Chondrocyte (in vitro differentiated cells): ENCODE measurements at regions not wholly inside any gene's neighbourhood (a gene's known extent, or its start where the extent isn't known, plus 50 kb on each side); places are given as distances from the start of the nearest gene placed in this dataset.
"Not testable (repeated sequence)": the region's sequence is repeated elsewhere in the genome, so short reads cannot be mapped to it uniquely, and the experiment has no call there.

Experiments
- DNase-seq: peaks from one replicate; pipeline ENCODE4 v3.0.0; 2021; ENCODE audit warnings: mixed read lengths, low spot score
- H3K27ac Mint-ChIP-seq: one replicate; pipeline ENCODE4 v1.8.0; 2021; ENCODE audit warnings: mild to moderate bottlenecking, moderate library complexity, mixed read lengths; ENCODE audit not compliant: unreplicated experiment
- H3K27me3 Mint-ChIP-seq: 2 replicates; pipeline ENCODE4 v1.8.0; 2021; ENCODE audit warnings: low read depth, mixed read lengths
- H3K36me3 Mint-ChIP-seq: 2 replicates; pipeline ENCODE4 v1.8.0; 2021; ENCODE audit warnings: low read depth, mixed read lengths
- H3K4me1 Mint-ChIP-seq: 2 replicates; pipeline ENCODE4 v1.8.0; 2021; ENCODE audit warnings: low read depth, mild to moderate bottlenecking, mixed read lengths
- H3K4me3 Mint-ChIP-seq: one replicate; pipeline ENCODE4 v1.8.0; 2021; ENCODE audit warnings: mild to moderate bottlenecking, moderate library complexity, mixed read lengths; ENCODE audit not compliant: unreplicated experiment
- H3K9me3 Mint-ChIP-seq: 2 replicates; pipeline ENCODE4 v1.8.0; 2021; ENCODE audit warnings: low read depth, mixed read lengths
- CTCF ChIP-seq: fragments of 200-600 bp; sonication (generic); IDR thresholded peaks from 2 replicates; pipeline ENCODE4 v1.5.0; 2021; ENCODE audit warnings: antibody characterized with exemption, mild to moderate bottlenecking, moderate library complexity

- Mint-ChIP-seq H3K4me3 (no peak overlapping the region), H3K27ac (no peak overlapping the region), H3K4me1 (no peaks in the 10 kb centered on the region), H3K9me3 (no peaks in the 10 kb centered on the region), H3K27me3 (peaks cover 7% of the 10 kb centered on the region), H3K36me3 (no peaks in the 10 kb centered on the region)
- TF ChIP-seq CTCF: no peak
- DNase-seq: no peak
Measured at GRCh38 chr9:19630760-19631159, 158.1 kb downstream of the SLC24A2 start.

- DNase-seq: no peak
- H3K4me3 Mint-ChIP-seq: no peak overlapping the region
- no peaks in the 10 kb centered on the region for H3K36me3 Mint-ChIP-seq
- H3K9me3 Mint-ChIP-seq: no peaks in the 10 kb centered on the region
- no peak overlapping the region for H3K27ac Mint-ChIP-seq
- no peaks in the 10 kb centered on the region for H3K4me1 Mint-ChIP-seq
- TF ChIP-seq CTCF: no peak
- peaks cover 7% of the 10 kb centered on the region for H3K27me3 Mint-ChIP-seq
Measured at GRCh38 chr9:19629488-19629887, 159.3 kb downstream of the SLC24A2 start.

GRCh38 chr9:19625426-19625825, 163.4 kb downstream of the SLC24A2 start:
- DNase-seq, H3K36me3 Mint-ChIP-seq, H3K4me1 Mint-ChIP-seq, H3K4me3 Mint-ChIP-seq, H3K27me3 Mint-ChIP-seq, H3K9me3 Mint-ChIP-seq, H3K27ac Mint-ChIP-seq: not testable (repeated sequence)

- H3K9me3 Mint-ChIP-seq: no peaks in the 10 kb centered on the region
- no peaks in the 10 kb centered on the region for H3K36me3 Mint-ChIP-seq
- H3K4me3 Mint-ChIP-seq: no peak overlapping the region
- no peak overlapping the region for H3K27ac Mint-ChIP-seq
- no peak for DNase-seq
- TF ChIP-seq CTCF: no peak
- H3K27me3 Mint-ChIP-seq: peaks cover 10% of the 10 kb centered on the region
- H3K4me1 Mint-ChIP-seq: no peaks in the 10 kb centered on the region
Measured at GRCh38 chr9:19624519-19624918, 164.3 kb downstream of the SLC24A2 start.

- Mint-ChIP-seq H3K27me3 (peaks cover 13% of the 10 kb centered on the region), H3K27ac (no peak overlapping the region), H3K4me1 (no peaks in the 10 kb centered on the region), H3K9me3 (no peaks in the 10 kb centered on the region), H3K4me3 (no peak overlapping the region), H3K36me3 (no peaks in the 10 kb centered on the region)
- TF ChIP-seq CTCF: no peak
- no peak for DNase-seq
Measured at GRCh38 chr9:19623941-19624340, 164.9 kb downstream of the SLC24A2 start.

GRCh38 chr9:19620326-19620725, 168.5 kb downstream of the SLC24A2 start:
- Mint-ChIP-seq H3K36me3 (no peaks in the 10 kb centered on the region), H3K4me3 (no peak overlapping the region), H3K9me3 (no peaks in the 10 kb centered on the region), H3K4me1 (no peaks in the 10 kb centered on the region), H3K27me3 (peaks cover 13% of the 10 kb centered on the region), H3K27ac (no peak overlapping the region)
- DNase-seq: no peak
- TF ChIP-seq CTCF: no peak
